GM21529 (cell line): ENCODE measurements at regions not wholly inside any gene's neighbourhood (a gene's known extent, or its start where the extent isn't known, plus 50 kb on each side); places are given as distances from the start of the nearest gene placed in this dataset.

Experiments
- ATAC-seq: cut with Tn5 transposase; IDR thresholded peaks from one replicate; pipeline ENCODE4 v1.9.1; 2021; ENCODE audit not compliant: unreplicated experiment

GRCh38 chr2:9771481-9772017, 71.7 kb upstream of the TAF1B start:
- no peak for ATAC-seq

GRCh38 chr2:9772035-9772998, 71.0 kb upstream of the TAF1B start:
- ATAC-seq: no peak

- no peak for ATAC-seq
Observed at GRCh38 chr2:9772999-9773902, 70.0 kb upstream of the TAF1B start.

- ATAC-seq: no peak
Observed at GRCh38 chr2:9773903-9774239, 69.4 kb upstream of the TAF1B start.

GRCh38 chr2:9774266-9774665, 69.0 kb upstream of the TAF1B start:
- ATAC-seq: no peak

GRCh38 chr2:9775351-9775750, 67.9 kb upstream of the TAF1B start:
- no peak for ATAC-seq

- no peak for ATAC-seq
Observed at GRCh38 chr2:9775999-9776712, 67.1 kb upstream of the TAF1B start.

GRCh38 chr2:9777081-9777480, 66.2 kb upstream of the TAF1B start:
- ATAC-seq: no peak

GRCh38 chr2:9778012-9778411, 65.3 kb upstream of the TAF1B start:
- no peak for ATAC-seq

- ATAC-seq: no peak
Observed at GRCh38 chr2:9778471-9779316, 64.6 kb upstream of the TAF1B start.

- peak; percentile 46 for ATAC-seq
Observed at GRCh38 chr2:9779596-9780264, 63.5 kb upstream of the TAF1B start.

- no peak for ATAC-seq
Observed at GRCh38 chr2:9780368-9781130, 62.7 kb upstream of the TAF1B start.

- ATAC-seq: no peak
Observed at GRCh38 chr2:9781252-9781651, 62.0 kb upstream of the TAF1B start.

- no peak for ATAC-seq
Observed at GRCh38 chr2:9782197-9782719, 61.0 kb upstream of the TAF1B start.

GRCh38 chr2:9789371-9789770, 53.9 kb upstream of the TAF1B start:
- ATAC-seq: no peak

- ATAC-seq: no peak
Observed at GRCh38 chr2:9790702-9791225, 52.5 kb upstream of the TAF1B start.

- no peak for ATAC-seq
Observed at GRCh38 chr2:9791711-9792110, 51.6 kb upstream of the TAF1B start.

GRCh38 chr2:9793156-9793917, 49.9 kb upstream of the TAF1B start:
- ATAC-seq: no peak
